Astrocyte of the hippocampus (primary cell): ENCODE measurements at regions not wholly inside any gene's neighbourhood (a gene's known extent, or its start where the extent isn't known, plus 50 kb on each side); places are given as distances from the start of the nearest gene placed in this dataset.
"Not testable (repeated sequence)": the region's sequence is repeated elsewhere in the genome, so short reads cannot be mapped to it uniquely, and the experiment has no call there.

ENCODE experiments used
- DNase-seq: peaks from one replicate; pipeline ENCODE4 v3.0.0; 2011; ENCODE audit warnings: low read depth, low spot score

GRCh38 chr6:156601152-156602065 is 175.8 kb upstream of the ARID1B start:
- DNase-seq, result no peak

GRCh38 chr6:156600678-156601077 is 176.5 kb upstream of the ARID1B start:
- no peak for DNase-seq

GRCh38 chr6:156599978-156600590 is 177.1 kb upstream of the ARID1B start:
- DNase-seq, result peak; percentile 15

GRCh38 chr6:156599366-156599765 is 177.8 kb upstream of the ARID1B start:
- DNase-seq, result no peak

GRCh38 chr6:156598855-156599180 is 178.4 kb upstream of the ARID1B start:
- no peak for DNase-seq

GRCh38 chr6:156598071-156598854 is 178.9 kb upstream of the ARID1B start:
- peak; percentile 36 for DNase-seq

- DNase-seq, result no peak
Measured at GRCh38 chr6:156597095-156597494, 180.1 kb upstream of the ARID1B start.

GRCh38 chr6:156595476-156595875 is 181.7 kb upstream of the ARID1B start:
- DNase-seq, result peak; percentile 67

GRCh38 chr6:156593893-156594292 is 183.3 kb upstream of the ARID1B start:
- no peak for DNase-seq

GRCh38 chr6:156593127-156593526 is 184.1 kb upstream of the ARID1B start:
- no peak for DNase-seq

GRCh38 chr6:156590482-156590881 is 186.7 kb upstream of the ARID1B start:
- peak; percentile 19 for DNase-seq

GRCh38 chr6:156589281-156589680 is 187.9 kb upstream of the ARID1B start:
- DNase-seq, result peak; percentile 85

GRCh38 chr6:156587751-156588301 is 189.4 kb upstream of the ARID1B start:
- DNase-seq, result peak; percentile 19

GRCh38 chr6:156587071-156587470 is 190.1 kb upstream of the ARID1B start:
- no peak for DNase-seq

- DNase-seq, result peak; percentile 17
Measured at GRCh38 chr6:156585859-156586258, 191.3 kb upstream of the ARID1B start.

GRCh38 chr6:156584121-156584520 is 193.1 kb upstream of the ARID1B start:
- DNase-seq, result not testable (repeated sequence)

GRCh38 chr6:156583083-156583482 is 194.1 kb upstream of the ARID1B start:
- no peak for DNase-seq

- no peak for DNase-seq
Measured at GRCh38 chr6:156582509-156582992, 194.6 kb upstream of the ARID1B start.

- no peak for DNase-seq
Measured at GRCh38 chr6:156579564-156579963, 197.6 kb upstream of the ARID1B start.

GRCh38 chr6:156577749-156578148 is 199.4 kb upstream of the ARID1B start:
- no peak for DNase-seq

GRCh38 chr6:156575361-156575760 is 201.8 kb upstream of the ARID1B start:
- DNase-seq, result no peak

- DNase-seq, result no peak
Measured at GRCh38 chr6:156564807-156565149, 212.4 kb upstream of the ARID1B start.
